H1 (cell line): ENCODE measurements at regions not wholly inside any gene's neighbourhood (a gene's known extent, or its start where the extent isn't known, plus 50 kb on each side); places are given as distances from the start of the nearest gene placed in this dataset.
A peak's percentile ranks its signal among the peaks of the same experiment; 100 is the strongest.

Experiments used
- CTCF ChIA-PET: fragments of 300-600 bp; sonication (Branson Sonifier 250); formaldehyde crosslinking; loops from one replicate; lab custom pipeline; 2021; ENCODE audit not compliant: partially characterized antibody; lab: Charles Lee
- POLR2A ChIA-PET: fragments of 300-600 bp; sonication (Branson Sonifier 250); formaldehyde crosslinking; loops from one replicate; lab custom pipeline; 2021; ENCODE audit warnings: inconsistent platforms; ENCODE audit not compliant: partially characterized antibody; lab: Charles Lee
- DNase-seq, 2 experiments: peaks; one replicate each; pipeline versions ENCODE4 v3.0.0 to v3.0.0-alpha.2; 2010 to 2022; ENCODE audit warnings: low spot score in 2 of 2, low read depth in 1 of 2, mixed read lengths in 1 of 2
- FAIRE-seq: peaks from 2 replicates; lab custom pipeline; 2011; peaks lifted over from hg19 to GRCh38; lab: Jason Lieb, UNC
- H2AFZ ChIP-seq: 2 replicates; pipeline ENCODE4 v1.8.1; 2012; ENCODE audit warnings: low read length, inconsistent platforms
- H2AK5ac ChIP-seq: 2 replicates; pipeline ENCODE4 v1.6.1; 2013; ENCODE audit warnings: low read depth, low read length
- H2BK120ac ChIP-seq: replicated peaks from 2 replicates; pipeline ENCODE3; 2013; ENCODE audit warnings: low read depth, low read length, inconsistent platforms
- H2BK12ac ChIP-seq: 2 replicates; pipeline ENCODE4 v1.6.1; 2013; ENCODE audit warnings: low read depth, low read length
- H2BK15ac ChIP-seq: 2 replicates; pipeline ENCODE4 v1.6.1; 2013; ENCODE audit warnings: low read length
- H2BK20ac ChIP-seq: 2 replicates; pipeline ENCODE4 v1.6.1; 2013; ENCODE audit warnings: low read length
- H2BK5ac ChIP-seq: 2 replicates; pipeline ENCODE4 v1.6.1; 2013; ENCODE audit warnings: low read depth, low read length
- H3K14ac ChIP-seq: 2 replicates; pipeline ENCODE4 v1.6.1; 2013; ENCODE audit warnings: inconsistent platforms; ENCODE audit not compliant: insufficient read length
- H3K18ac ChIP-seq: 2 replicates; pipeline ENCODE4 v1.6.1; 2013; ENCODE audit warnings: low read length; ENCODE audit errors: extremely low read depth
- H3K23ac ChIP-seq: 2 replicates; pipeline ENCODE4 v1.6.1; 2013; ENCODE audit warnings: inconsistent platforms; ENCODE audit not compliant: insufficient read length
- H3K23me2 ChIP-seq: 2 replicates; pipeline ENCODE4 v1.6.1; 2013; ENCODE audit warnings: low read depth, low read length
- H3K27ac ChIP-seq: 2 replicates; pipeline ENCODE4 v1.6.1; 2011; ENCODE audit warnings: low read depth, low read length, inconsistent platforms
- H3K27me3 ChIP-seq, 4 experiments: replicated peaks in 1 of 4; 1 replicate in 1 of 4; 2 replicates in 3 of 4; pipeline versions ENCODE4 v1.6.1 to v1.8.1; 2011 to 2013; ENCODE audit warnings: low read length in 3 of 4, mild to moderate bottlenecking in 3 of 4, inconsistent platforms in 2 of 4, mixed read lengths in 2 of 4, moderate library complexity in 1 of 4; ENCODE audit not compliant: control insufficient read depth in 3 of 4, insufficient read depth in 3 of 4; ENCODE audit errors: extremely low read depth in 1 of 4
- H3K36me3 ChIP-seq, 4 experiments: 2 replicates each; pipeline versions ENCODE4 v1.6.1 to v1.8.1; 2011 to 2013; ENCODE audit warnings: mild to moderate bottlenecking in 4 of 4, low read length in 3 of 4, moderate library complexity in 2 of 4, control low read depth in 1 of 4, inconsistent platforms in 1 of 4; ENCODE audit not compliant: insufficient read depth in 4 of 4, control insufficient read depth in 2 of 4
- H3K4ac ChIP-seq: replicated peaks from 2 replicates; pipeline ENCODE3; 2013; ENCODE audit warnings: low read length, low read depth, mixed read lengths, inconsistent platforms; ENCODE audit not compliant: insufficient read length
- H3K4me1 ChIP-seq, 4 experiments: replicated peaks in 1 of 4; 1 replicate in 1 of 4; 2 replicates in 3 of 4; pipeline versions ENCODE4 v1.6.1 to v1.8.1; 2011 to 2013; ENCODE audit warnings: low read length in 3 of 4, inconsistent platforms in 2 of 4, mixed read lengths in 1 of 4; ENCODE audit not compliant: insufficient read depth in 4 of 4, control insufficient read depth in 3 of 4
- H3K4me2 ChIP-seq, 2 experiments: 2 replicates each; pipeline versions ENCODE4 v1.6.1 to v1.8.1; 2011 to 2013; ENCODE audit warnings: low read depth in 2 of 2, low read length in 2 of 2, control low read depth in 1 of 2, inconsistent platforms in 1 of 2, mild to moderate bottlenecking in 1 of 2; ENCODE audit not compliant: insufficient read depth in 1 of 2
- H3K4me3 ChIP-seq, 4 experiments: fragments of 200-600, 300-600 bp in 1 of 4; sonication (generic), shearing (Covaris generic), sonication (Bioruptor Twin) in 1 of 4; 2 replicates each; pipeline versions ENCODE4 v1.5.1 to v1.8.1; 2011 to 2016; ENCODE audit warnings: low read length in 4 of 4, low read depth in 3 of 4, control low read depth in 2 of 4, inconsistent platforms in 2 of 4, mild to moderate bottlenecking in 2 of 4, mixed read lengths in 1 of 4, moderate library complexity in 1 of 4; ENCODE audit not compliant: insufficient read depth in 2 of 4; ENCODE audit errors: extremely low read depth in 1 of 4
- H3K56ac ChIP-seq: replicated peaks from 2 replicates; pipeline ENCODE3; 2013; ENCODE audit warnings: low read depth, mild to moderate bottlenecking, mixed read lengths, low read length, inconsistent platforms; ENCODE audit not compliant: insufficient read length
- H3K79me1 ChIP-seq: 2 replicates; pipeline ENCODE4 v1.6.1; 2013; ENCODE audit warnings: low read depth, low read length, control low read depth
- H3K79me2 ChIP-seq, 2 experiments: 2 replicates each; pipeline versions ENCODE4 v1.6.1 to v1.8.1; 2012 to 2013; ENCODE audit warnings: low read length in 2 of 2, mild to moderate bottlenecking in 2 of 2, inconsistent platforms in 1 of 2; ENCODE audit not compliant: insufficient read depth in 2 of 2, control insufficient read depth in 1 of 2
- H3K9ac ChIP-seq, 4 experiments: replicated peaks in 1 of 4; 1 replicate in 1 of 4; 2 replicates in 3 of 4; pipeline versions ENCODE4 v1.6.1 to v1.8.1; 2011 to 2013; ENCODE audit warnings: low read depth in 3 of 4, low read length in 3 of 4, control low read depth in 2 of 4, mild to moderate bottlenecking in 2 of 4, moderate library complexity in 2 of 4, inconsistent platforms in 1 of 4; ENCODE audit errors: extremely low read depth in 1 of 4
- H3K9me3 ChIP-seq, 2 experiments: 2 replicates each; pipeline versions ENCODE4 v1.6.1 to v1.8.1; 2012 to 2013; ENCODE audit warnings: mild to moderate bottlenecking in 2 of 2, moderate library complexity in 2 of 2, control low read depth in 1 of 2, inconsistent platforms in 1 of 2, low read depth in 1 of 2, low read length in 1 of 2, mixed read lengths in 1 of 2; ENCODE audit not compliant: insufficient read depth in 2 of 2
- H4K20me1 ChIP-seq, 2 experiments: replicated peaks in 1 of 2; 2 replicates each; pipeline versions ENCODE3 to v1.8.1; 2011 to 2013; ENCODE audit warnings: inconsistent platforms in 2 of 2, low read length in 2 of 2, mild to moderate bottlenecking in 1 of 2; ENCODE audit not compliant: insufficient read depth in 2 of 2, control insufficient read depth in 1 of 2
- H4K5ac ChIP-seq: 2 replicates; pipeline ENCODE4 v1.6.1; 2013; ENCODE audit warnings: low read length, low read depth, mixed read lengths, inconsistent platforms; ENCODE audit not compliant: insufficient read length
- H4K8ac ChIP-seq: 2 replicates; pipeline ENCODE4 v1.8.0; 2013; ENCODE audit warnings: mild to moderate bottlenecking, moderate library complexity, low read length, inconsistent platforms; ENCODE audit not compliant: insufficient read depth; ENCODE audit errors: extremely low read depth
- H4K91ac ChIP-seq: replicated peaks from 2 replicates; pipeline ENCODE3; 2013; ENCODE audit warnings: low read length, mixed read lengths, inconsistent platforms; ENCODE audit not compliant: insufficient read length
- JUN ChIP-seq: IDR thresholded peaks from 2 replicates; pipeline ENCODE4 v1.6.1; 2011; ENCODE audit warnings: low read depth, mild to moderate bottlenecking, improper control_type of control experiment, low read length
- MAX ChIP-seq: IDR thresholded peaks from 2 replicates; pipeline ENCODE4 v1.6.1; 2012; ENCODE audit warnings: inconsistent platforms
- RBBP5 ChIP-seq: IDR thresholded peaks from 2 replicates; pipeline ENCODE4 v1.7.1; 2012; ENCODE audit warnings: low read depth, mild to moderate bottlenecking, inconsistent platforms, low read length, moderate library complexity, borderline replicate concordance
- WGBS, 2 experiments: shearing (Covaris generic) in 1 of 2; methylation state at CpG; one replicate each; pipeline versions ENCODE4 v1.1.6 to v1.1.7; 2013 to 2015; ENCODE audit warnings: low lambda C conversion rate in 2 of 2, mixed read lengths in 2 of 2, inconsistent platforms in 1 of 2, low coverage in 1 of 2, missing lambda C conversion rate in 1 of 2; ENCODE audit not compliant: insufficient replicate concordance in 2 of 2, insufficient coverage in 1 of 2, insufficient read length in 1 of 2; ENCODE audit errors: extremely low coverage in 1 of 2, missing lambda C conversion rate in 1 of 2; 5-methylcytosine and 5-hydroxymethylcytosine counted together

- no peak overlapping the region for H3K14ac ChIP-seq
- WGBS, 2 experiments, result 100% methylated on average over 2 of the region's 2 CpGs; no CpG with 5 or more reads in 1 of the 2 experiments
- H3K9me3 ChIP-seq, result no peaks in the 10 kb centered on the region
- H2BK5ac ChIP-seq, result no peak overlapping the region
- no peak overlapping the region for H3K9ac ChIP-seq
- no peak overlapping the region for H3K18ac ChIP-seq
- H3K23me2 ChIP-seq, result no peaks in the 10 kb centered on the region
- no peaks in the 10 kb centered on the region for H3K27me3 ChIP-seq
- H2BK20ac ChIP-seq, result no peak overlapping the region
- H4K91ac ChIP-seq, result no peak overlapping the region
- no peak overlapping the region for H2BK12ac ChIP-seq
- no peak overlapping the region for H3K4me2 ChIP-seq
- H4K20me1 ChIP-seq, result peaks cover 0 to 3% of the 10 kb centered on the region in 2 experiments
- no peak overlapping the region for H4K8ac ChIP-seq
- H3K79me1 ChIP-seq, result no peaks in the 10 kb centered on the region
- H2BK120ac ChIP-seq, result no peak overlapping the region
- POLR2A ChIA-PET, result interaction anchor here (1.5 kb wide), 1 partner anchor 62 kb away, joined by 5 read pairs; no protein-coding TSS in a partner anchor
- no peak overlapping the region for H2AFZ ChIP-seq
- H3K23ac ChIP-seq, result no peak overlapping the region
- no peak overlapping the region for H3K4me3 ChIP-seq
- H4K5ac ChIP-seq, result no peak overlapping the region
- H2BK15ac ChIP-seq, result no peak overlapping the region
- H3K27ac ChIP-seq, result no peak overlapping the region
- FAIRE-seq (no peak), DNase-seq (peak in 1 of 2 experiments; percentile 7)
- H3K4ac ChIP-seq, result no peak overlapping the region
- H3K4me1 ChIP-seq, result no peaks in the 10 kb centered on the region
- TF ChIP-seq JUN (no peak), RBBP5 (no peak), MAX (no peak)
- no peak overlapping the region for H3K56ac ChIP-seq
- no peak overlapping the region for H2AK5ac ChIP-seq
- no peaks in the 10 kb centered on the region for H3K79me2 ChIP-seq
- H3K36me3 ChIP-seq, result no peaks in the 10 kb centered on the region
- CTCF ChIA-PET, result interaction anchor here (0.6 to 1.5 kb wide), 5 partner anchors 10 to 266 kb away, joined by 3 to 4 read pairs (median 3); no protein-coding TSS in a partner anchor
Observed at GRCh38 chr22:49208004-49208402, 619.7 kb downstream of the BRD1 start.
